ENCODE measurements at regions not wholly inside any gene's neighbourhood (a gene's known extent, or its start where the extent isn't known, plus 50 kb on each side); places are given as distances from the start of the nearest gene placed in this dataset.

DNA sequence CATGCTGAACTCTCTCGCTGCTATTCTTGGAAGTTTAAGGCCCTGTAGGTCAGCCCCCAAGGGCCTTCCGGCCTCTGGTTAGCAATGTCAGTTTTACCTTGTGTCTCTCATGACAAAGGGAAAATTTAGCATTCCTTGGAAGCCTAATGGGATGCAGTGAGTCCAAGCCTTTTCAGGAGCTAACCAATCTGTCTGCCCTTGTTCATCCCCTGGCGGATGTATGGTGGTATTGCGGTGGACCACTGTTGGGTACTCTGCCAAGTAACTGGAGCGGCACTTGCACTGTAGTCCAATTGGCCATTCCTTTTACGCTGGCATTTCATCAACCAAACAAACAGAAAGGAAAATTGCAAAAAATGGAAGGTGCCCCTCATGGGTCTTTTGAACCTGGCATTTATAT is 318.4 kb upstream of the NMUR2 start:
- TF ChIP-seq POLR2A (IDR thresholded peaks at IDR 0.05): no peak
- TF ChIP-seq, protein P1, sequence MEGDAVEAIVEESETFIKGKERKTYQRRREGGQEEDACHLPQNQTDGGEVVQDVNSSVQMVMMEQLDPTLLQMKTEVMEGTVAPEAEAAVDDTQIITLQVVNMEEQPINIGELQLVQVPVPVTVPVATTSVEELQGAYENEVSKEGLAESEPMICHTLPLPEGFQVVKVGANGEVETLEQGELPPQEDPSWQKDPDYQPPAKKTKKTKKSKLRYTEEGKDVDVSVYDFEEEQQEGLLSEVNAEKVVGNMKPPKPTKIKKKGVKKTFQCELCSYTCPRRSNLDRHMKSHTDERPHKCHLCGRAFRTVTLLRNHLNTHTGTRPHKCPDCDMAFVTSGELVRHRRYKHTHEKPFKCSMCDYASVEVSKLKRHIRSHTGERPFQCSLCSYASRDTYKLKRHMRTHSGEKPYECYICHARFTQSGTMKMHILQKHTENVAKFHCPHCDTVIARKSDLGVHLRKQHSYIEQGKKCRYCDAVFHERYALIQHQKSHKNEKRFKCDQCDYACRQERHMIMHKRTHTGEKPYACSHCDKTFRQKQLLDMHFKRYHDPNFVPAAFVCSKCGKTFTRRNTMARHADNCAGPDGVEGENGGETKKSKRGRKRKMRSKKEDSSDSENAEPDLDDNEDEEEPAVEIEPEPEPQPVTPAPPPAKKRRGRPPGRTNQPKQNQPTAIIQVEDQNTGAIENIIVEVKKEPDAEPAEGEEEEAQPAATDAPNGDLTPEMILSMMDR (IDR thresholded peaks at IDR 0.05): no peak
